ENCODE measurements at regions not wholly inside any gene's neighbourhood (a gene's known extent, or its start where the extent isn't known, plus 50 kb on each side); places are given as distances from the start of the nearest gene placed in this dataset.
"Not testable (repeated sequence)": the region's sequence is repeated elsewhere in the genome, so short reads cannot be mapped to it uniquely, and the experiment has no call there.

- DNase-seq (ENCODE audit: low spot score) = no peak
Measured at GRCh38 chr4:151563194-151563593, 154.2 kb downstream of the FHIP1A start.

DNA sequence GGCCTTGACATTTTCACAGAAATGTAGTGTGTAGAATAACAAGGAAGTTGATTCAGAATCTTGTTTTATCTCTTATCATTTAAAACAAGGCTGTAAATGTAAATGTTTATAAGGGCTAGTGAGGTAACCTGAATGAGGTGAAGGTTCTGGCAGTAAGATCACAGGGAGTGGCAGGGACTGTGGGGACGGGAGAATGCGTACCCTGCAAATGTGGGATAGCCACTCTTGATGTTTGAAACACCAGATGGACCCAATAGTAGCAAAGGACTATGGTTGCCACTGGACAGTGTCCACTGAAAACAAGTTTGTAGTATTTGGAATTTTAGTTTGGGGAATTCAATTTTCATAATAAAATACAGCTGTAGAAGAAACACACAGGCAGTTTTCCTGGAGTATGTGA is 155.3 kb downstream of the FHIP1A start:
- DNase-seq (ENCODE audit: low spot score) = no peak

- DNase-seq (ENCODE audit: low spot score) = no peak
Measured at GRCh38 chr4:151565583-151565982, 156.6 kb downstream of the FHIP1A start.

GRCh38 chr4:151566053-151566452 is 157.1 kb downstream of the FHIP1A start:
- DNase-seq (ENCODE audit: low spot score) = no peak

DNA sequence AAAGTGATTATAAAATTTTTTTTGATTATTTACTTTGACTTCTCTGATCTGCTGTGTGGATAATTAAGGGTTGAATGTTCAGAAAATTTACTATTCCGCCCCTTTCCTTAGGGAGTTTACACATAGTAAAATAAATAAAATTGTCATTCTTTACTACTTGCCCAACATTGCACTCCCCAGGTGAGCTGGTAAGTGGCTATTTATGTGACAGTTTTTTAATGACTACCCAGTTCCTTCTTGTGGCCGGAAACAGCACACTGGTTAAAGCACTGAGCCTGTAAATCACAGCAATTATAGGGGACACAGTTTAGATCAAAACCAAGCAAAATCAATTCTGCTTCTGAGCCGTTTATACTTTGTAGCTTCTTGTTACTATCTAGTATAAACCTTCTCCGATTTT is 158.1 kb downstream of the FHIP1A start:
- no peak for DNase-seq (ENCODE audit: low spot score)

GRCh38 chr4:151568966-151569365 is 160.0 kb downstream of the FHIP1A start:
- no peak for DNase-seq (ENCODE audit: low spot score)

DNA sequence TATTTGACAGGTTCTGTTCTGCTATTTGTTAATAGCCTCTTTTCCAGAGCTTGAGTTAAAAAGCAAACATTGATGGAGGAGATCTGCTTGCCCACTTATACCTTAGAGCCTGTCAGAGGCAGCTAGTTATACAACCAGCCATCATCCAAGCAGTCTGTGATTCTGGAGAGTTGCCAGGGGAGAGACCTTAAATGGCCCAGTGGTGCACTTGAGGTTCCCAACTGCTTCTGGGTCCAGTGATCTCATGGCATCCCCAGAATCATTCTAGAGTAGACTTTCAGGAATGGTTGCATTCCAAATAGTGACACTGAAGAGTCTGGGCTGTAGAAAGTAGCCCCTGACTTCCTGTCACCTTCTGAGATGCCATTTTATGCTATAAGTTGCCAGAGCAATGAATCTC is 160.7 kb downstream of the FHIP1A start:
- no peak for DNase-seq (ENCODE audit: low spot score)

DNA sequence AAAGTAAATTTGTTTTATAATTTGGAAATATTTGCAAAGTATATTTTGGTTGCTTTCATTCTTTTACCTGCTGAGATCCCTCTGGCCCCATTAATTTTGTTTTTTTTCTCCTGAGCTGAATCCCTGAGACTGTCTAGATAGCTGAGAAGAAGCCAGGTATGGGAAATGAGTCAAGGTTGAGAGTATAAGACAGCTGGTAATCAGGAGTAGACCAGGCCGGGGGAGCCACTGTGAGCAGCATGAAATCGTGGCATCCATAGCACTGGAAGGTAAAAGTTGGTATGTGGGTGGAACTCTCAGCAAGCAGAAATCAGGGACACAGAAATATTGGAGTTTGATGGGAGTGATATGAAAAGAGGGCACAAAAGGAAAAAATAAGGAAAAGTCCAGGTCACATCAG is 164.5 kb downstream of the FHIP1A start:
- DNase-seq (ENCODE audit: low spot score) = no peak

GRCh38 chr4:151573945-151574344 is 165.0 kb downstream of the FHIP1A start:
- DNase-seq (ENCODE audit: low spot score) = no peak

DNA sequence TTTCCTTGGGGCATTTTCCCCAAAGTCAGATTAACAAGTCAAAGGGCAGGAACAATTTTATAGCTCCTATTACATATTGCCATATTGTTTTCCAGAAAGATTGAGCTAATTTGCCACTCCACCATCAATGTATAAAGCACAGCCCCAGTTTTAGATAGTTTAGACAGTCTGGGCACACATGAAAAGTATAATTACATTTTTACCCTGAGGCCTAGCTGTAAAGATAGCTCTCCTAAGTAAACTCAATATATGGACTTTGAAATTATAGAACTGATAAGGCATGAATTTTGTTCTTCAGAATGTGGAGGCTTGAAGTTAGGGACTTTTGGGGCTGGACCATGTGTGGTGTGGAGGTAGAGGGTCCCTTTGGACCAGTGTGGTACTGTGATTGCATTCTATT is 166.0 kb downstream of the FHIP1A start:
- DNase-seq (ENCODE audit: low spot score) = no peak

GRCh38 chr4:151575646-151576045 is 166.7 kb downstream of the FHIP1A start:
- no peak for DNase-seq (ENCODE audit: low spot score)

DNA sequence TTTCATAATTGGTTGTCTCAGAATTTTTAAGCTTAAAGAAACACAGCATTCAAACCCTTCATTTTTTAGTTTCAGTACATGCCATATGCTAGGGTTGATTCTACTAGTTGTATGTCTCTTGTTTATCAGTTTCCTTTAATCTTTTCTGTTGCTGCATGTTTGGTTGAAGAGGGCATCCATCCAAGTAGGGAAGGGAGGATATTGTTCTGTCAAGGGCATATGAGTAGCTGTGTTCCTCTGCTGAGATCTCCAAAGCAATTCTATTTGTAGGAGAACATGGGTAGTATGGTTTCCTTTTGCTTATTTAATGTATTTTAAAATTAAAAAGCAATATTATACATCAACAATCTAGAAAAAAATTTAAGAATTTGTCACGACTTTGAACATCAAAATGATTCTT is 167.7 kb downstream of the FHIP1A start:
- DNase-seq (ENCODE audit: low spot score) = no peak

DNA sequence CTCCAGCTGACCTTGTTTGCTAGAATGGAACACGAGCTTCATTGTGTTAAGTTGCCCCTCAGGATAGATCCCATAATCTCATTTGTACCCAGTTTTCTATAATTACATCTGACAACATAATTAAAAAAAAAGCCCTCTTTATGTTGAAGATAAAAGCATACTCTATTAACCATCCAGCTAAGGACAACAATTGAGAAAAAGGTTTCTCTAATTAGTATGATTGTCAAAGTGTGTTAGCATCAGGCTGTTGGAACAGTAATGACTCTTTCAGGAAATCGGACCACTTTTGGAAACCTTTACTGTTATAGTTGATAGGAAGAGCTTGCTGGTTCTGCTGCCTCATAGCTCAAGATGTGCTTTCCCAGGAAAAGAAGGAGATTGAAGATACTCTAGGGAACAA is 172.6 kb downstream of the FHIP1A start:
- no peak for DNase-seq (ENCODE audit: low spot score)

GRCh38 chr4:151582098-151582497 is 173.1 kb downstream of the FHIP1A start:
- DNase-seq (ENCODE audit: low spot score) = no peak

DNA sequence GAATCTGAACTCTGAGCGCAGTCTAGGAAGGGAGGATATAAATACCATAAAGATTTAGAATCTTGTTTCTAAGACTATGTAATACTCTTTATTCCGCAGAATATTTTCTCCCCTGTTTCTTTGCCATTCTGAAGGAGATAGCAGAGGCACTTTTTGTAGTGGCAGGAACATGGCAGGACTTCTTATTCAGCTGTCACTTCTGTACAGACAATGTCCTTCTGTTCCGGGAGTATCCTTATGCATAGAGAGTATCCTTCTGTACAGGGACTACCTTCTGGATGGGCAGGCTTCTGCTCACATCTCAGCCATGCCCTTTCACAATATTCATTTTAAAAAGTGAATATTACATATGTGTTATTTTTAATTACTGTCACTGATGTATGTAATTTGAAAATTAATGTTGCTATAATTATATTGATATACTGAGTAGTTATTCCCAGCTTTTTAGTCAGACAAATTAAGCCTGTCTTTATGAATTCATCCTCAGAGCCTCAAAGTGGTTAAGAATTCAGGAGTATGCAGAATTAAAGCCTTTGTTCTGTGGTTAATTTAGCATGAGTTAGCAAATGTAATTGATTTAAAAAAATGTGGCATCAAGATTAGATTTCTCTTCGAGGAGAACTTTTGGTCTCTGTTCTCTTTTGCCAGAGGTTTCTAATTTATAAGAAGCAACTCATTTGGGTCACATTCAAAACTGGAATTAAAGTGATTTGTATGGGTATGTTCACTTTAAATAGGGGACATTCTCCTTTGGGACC is 174.4 kb downstream of the FHIP1A start:
- no peak for DNase-seq (ENCODE audit: low spot score)

DNA sequence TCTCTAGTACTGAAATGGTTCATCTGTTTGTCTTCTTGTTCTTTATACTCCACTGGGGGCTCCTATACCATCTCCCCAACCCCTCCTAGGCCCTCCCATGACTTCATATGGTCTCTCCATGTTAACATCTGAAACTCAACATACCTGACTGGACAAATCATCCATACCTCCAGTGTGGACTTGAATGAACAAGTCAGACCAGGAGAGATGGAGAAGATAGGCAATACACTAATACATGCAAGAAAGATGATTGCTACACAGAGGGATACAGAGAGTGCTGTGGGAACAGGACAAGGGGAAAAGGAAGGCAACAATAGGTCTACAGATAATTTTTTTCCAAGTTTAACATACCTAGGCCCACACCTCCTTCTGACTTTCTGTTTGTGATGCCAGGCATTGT is 175.1 kb downstream of the FHIP1A start:
- DNase-seq (ENCODE audit: low spot score) = no peak

DNA sequence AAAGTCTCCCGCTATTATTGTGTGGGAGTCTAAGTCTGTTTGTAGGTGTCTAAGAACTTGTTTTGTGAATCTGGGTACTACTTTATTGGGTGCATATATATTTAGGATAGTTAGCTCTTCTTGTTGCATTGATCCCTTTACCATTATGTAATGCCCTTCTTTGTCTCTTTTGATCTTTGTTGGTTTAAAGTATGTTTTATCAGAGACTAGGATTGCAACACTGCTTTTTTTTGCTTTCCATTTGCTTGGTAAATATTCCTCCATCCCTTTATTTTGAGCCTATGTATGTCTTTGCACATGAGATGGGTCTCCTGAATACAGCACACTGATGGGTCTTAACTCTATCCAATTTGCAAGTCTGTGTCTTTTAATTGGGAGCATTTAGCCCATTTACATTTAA is 165.2 kb downstream of the GATB start:
- not testable (repeated sequence) for DNase-seq (ENCODE audit: low spot score)

DNA sequence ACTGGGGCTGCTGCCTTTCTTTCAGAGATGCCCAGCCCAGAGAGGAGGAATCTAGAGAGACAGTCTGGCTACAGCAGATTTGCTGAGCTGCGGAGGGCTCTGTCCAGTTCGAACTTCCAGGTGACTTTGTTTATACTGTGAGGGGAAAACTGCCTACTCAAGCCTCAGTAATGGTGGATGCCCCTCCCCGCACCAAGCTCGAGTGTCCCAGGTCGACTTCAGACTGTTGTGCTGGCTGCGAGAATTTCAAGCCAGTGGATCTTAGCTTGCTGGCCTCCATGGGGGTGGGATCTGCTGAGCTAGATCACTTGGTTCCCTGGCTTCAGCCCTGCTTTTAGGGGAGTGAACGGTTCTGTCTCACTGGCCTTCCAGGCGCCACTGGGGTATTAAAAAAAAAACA is 163.1 kb downstream of the GATB start:
- DNase-seq (ENCODE audit: low spot score) = not testable (repeated sequence)

DNA sequence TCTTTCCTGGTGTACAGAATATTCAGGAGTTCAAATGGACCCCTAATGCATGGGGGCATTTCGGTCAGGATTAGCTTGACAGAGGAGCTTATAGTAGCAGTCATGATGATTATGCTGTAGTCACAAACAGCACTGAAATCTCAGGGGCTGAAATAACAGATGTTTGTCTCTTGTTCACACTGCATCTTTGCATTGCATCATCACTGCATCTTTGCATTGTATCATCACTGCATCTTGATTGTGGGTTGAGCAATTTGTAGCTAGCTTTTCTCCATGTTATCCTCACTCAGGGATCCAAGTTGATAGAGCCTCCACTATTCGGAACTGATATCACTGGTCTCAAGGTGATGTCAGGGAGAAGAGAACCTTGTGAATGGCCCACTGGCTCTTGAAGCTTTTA is 160.9 kb downstream of the GATB start:
- no peak for DNase-seq (ENCODE audit: low spot score)

DNA sequence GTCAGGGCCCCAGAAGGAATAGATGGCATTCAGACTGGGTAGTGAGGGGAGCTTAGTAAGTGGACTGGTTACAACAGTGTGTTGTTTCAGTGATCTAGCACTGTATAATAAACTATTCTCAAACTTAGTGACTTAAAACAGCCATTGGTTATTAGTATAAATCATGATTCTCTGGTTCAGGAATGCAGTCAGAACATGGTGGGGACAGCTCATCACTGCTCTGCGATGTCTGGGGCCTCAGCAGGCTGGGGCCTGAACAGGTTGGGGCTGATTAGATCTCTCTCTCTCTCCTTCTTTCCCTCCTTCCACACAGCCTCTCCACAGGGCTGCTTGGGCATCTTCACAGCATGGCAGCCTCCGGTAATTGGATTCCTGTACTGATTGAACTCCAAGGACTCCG is 160.4 kb downstream of the GATB start:
- DNase-seq (ENCODE audit: low spot score) = no peak

GRCh38 chr4:151603377-151603776 is 157.4 kb downstream of the GATB start:
- no peak for DNase-seq (ENCODE audit: low spot score)

- DNase-seq (ENCODE audit: low spot score) = no peak
Measured at GRCh38 chr4:151604238-151604637, 156.6 kb downstream of the GATB start.

- DNase-seq (ENCODE audit: low spot score) = no peak
Measured at GRCh38 chr4:151605215-151605614, 155.6 kb downstream of the GATB start.

DNA sequence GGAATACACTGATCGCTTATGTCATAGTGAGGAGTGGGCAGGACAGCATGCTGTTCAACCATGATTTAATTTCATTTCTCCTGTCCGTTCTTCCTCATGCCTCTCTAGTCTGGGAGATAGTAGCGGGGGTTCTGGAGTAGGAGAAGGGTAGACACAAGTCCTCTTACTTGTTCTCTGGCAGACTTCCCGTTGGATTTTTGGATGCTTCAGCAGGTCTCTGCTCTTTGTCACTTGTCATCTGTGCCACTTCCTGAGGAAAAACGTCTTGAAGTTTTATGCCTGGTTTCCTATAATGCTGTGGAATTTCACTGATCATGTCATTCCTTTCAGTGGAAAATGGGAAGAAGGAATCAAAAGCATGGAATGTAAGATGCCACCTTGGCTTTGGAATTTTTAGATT is 154.7 kb downstream of the GATB start:
- DNase-seq (ENCODE audit: low spot score) = no peak

DNA sequence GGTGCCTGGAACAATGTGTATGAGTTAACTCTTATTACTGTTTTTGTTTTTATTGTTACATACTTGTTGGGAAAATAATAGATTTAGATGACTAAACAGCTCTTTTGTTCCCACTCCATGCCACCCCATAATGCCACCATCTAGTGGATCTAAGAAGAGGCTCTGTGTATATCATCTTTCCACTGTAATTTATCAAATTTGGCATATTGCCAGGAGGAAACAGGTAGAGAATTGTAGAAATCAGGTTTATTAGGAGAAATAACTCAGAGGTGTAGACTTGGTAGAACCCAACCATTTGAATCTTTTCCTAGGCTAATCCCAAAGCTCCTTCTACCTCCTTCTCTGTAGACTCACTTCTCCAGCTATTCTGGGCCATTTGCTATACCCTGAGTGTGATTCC is 150.6 kb downstream of the GATB start:
- no peak for DNase-seq (ENCODE audit: low spot score)
